ENCODE measurements at regions not wholly inside any gene's neighbourhood (a gene's known extent, or its start where the extent isn't known, plus 50 kb on each side); places are given as distances from the start of the nearest gene placed in this dataset.

DNA sequence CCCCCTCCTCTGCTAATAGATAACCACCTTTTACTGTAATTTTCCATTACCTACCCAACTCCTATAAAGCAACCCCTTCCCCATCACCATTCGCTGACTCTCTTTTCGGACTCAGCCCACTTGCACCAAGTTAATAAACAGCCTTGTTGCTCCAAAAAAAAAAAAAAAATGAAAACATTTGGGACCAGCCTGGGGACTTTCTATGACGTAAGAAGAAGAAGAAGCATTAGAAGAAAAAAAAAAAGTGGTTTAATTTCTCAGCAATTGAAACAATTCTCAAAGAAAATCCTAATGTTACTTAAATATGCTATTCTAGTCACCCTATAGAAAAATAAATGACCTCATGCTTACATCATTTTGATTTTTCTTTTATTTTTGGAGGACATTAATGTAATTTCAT lies 301.5 kb upstream of the ANO3 start:
- TF ChIP-seq, protein P1, sequence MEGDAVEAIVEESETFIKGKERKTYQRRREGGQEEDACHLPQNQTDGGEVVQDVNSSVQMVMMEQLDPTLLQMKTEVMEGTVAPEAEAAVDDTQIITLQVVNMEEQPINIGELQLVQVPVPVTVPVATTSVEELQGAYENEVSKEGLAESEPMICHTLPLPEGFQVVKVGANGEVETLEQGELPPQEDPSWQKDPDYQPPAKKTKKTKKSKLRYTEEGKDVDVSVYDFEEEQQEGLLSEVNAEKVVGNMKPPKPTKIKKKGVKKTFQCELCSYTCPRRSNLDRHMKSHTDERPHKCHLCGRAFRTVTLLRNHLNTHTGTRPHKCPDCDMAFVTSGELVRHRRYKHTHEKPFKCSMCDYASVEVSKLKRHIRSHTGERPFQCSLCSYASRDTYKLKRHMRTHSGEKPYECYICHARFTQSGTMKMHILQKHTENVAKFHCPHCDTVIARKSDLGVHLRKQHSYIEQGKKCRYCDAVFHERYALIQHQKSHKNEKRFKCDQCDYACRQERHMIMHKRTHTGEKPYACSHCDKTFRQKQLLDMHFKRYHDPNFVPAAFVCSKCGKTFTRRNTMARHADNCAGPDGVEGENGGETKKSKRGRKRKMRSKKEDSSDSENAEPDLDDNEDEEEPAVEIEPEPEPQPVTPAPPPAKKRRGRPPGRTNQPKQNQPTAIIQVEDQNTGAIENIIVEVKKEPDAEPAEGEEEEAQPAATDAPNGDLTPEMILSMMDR (IDR thresholded peaks at IDR 0.05): no peak
- TF ChIP-seq POLR2A (IDR thresholded peaks at IDR 0.05): no peak
